K562 (cell line): ENCODE measurements at regions not wholly inside any gene's neighbourhood (a gene's known extent, or its start where the extent isn't known, plus 50 kb on each side); places are given as distances from the start of the nearest gene placed in this dataset.

Source experiments
- ATAC-seq: fragments of 200-7000 bp; cut with Tn5 transposase; 3 replicates; pipeline ENCODE4 v1.9.1; 2020; ENCODE audit warnings: moderate library complexity
- BruUV-seq: library from RNA; stranded (reverse); fragments of 400-500 nt; replicated peaks from 2 replicates; lab custom pipeline; 2021; lab: Mats Ljungman, UMichigan
- CTCF ChIA-PET: fragments of 300-600 bp; formaldehyde crosslinking; extraction: SDS; loops from one replicate; lab custom pipeline; 2021; ENCODE audit warnings: low intra/inter-chr PET ratio; lab: Yijun Ruan, JAX
- POLR2A ChIA-PET: fragments of 300-600, 350-650 bp; sonication (Branson Sonifier 250); formaldehyde crosslinking; extraction: SDS; loops from one replicate; lab custom pipeline; 2021; ENCODE audit warnings: antibody characterized with exemption, inconsistent platforms; lab: Yijun Ruan, JAX
- DNase-seq, 4 experiments: peaks; one replicate each; pipeline versions ENCODE4 v3.0.0 to v3.0.0-alpha.2; 2011 to 2018; ENCODE audit warnings: low spot score in 3 of 4, mixed read lengths in 3 of 4; ENCODE audit errors: extremely low read depth in 1 of 4
- FAIRE-seq: peaks from 2 replicates; lab custom pipeline; 2011; peaks lifted over from hg19 to GRCh38; lab: Jason Lieb, UNC
- H2AFZ ChIP-seq: 2 replicates; pipeline ENCODE4 v1.6.0; 2011; ENCODE audit warnings: low read depth, low read length, control low read depth, inconsistent platforms
- H3K27ac ChIP-seq: fragments of 200-600 bp; 3 replicates; pipeline ENCODE4 v1.8.0; 2011; ENCODE audit warnings: low read depth, mild to moderate bottlenecking, control low read depth, inconsistent platforms, low read length, moderate library complexity, mixed read lengths; ENCODE audit errors: extremely low read depth
- H3K27me3 ChIP-seq, 2 experiments: fragments of 300-600 bp in 1 of 2; 2 replicates in 1 of 2; 3 replicates in 1 of 2; pipeline versions ENCODE4 v1.6.0 to v1.8.0; 2011; ENCODE audit warnings: inconsistent platforms in 2 of 2, low read length in 2 of 2, mild to moderate bottlenecking in 1 of 2, mixed read lengths in 1 of 2, moderate library complexity in 1 of 2; ENCODE audit not compliant: control insufficient read depth in 2 of 2, insufficient read depth in 2 of 2
- H3K36me3 ChIP-seq: fragments of 300-600 bp; 3 replicates; pipeline ENCODE4 v1.8.0; 2011; ENCODE audit warnings: mild to moderate bottlenecking, low read length, inconsistent platforms; ENCODE audit not compliant: control insufficient read depth, insufficient read depth
- H3K4me1 ChIP-seq, 2 experiments: fragments of 200-600 bp in 1 of 2; replicated peaks in 1 of 2; 2 replicates in 1 of 2; 3 replicates in 1 of 2; pipeline versions ENCODE4 v1.5.1 to v1.8.0; 2011; ENCODE audit warnings: inconsistent platforms in 2 of 2, low read length in 2 of 2, mild to moderate bottlenecking in 1 of 2, mixed read lengths in 1 of 2, moderate library complexity in 1 of 2; ENCODE audit not compliant: control insufficient read depth in 2 of 2, insufficient read depth in 2 of 2
- H3K4me2 ChIP-seq: 2 replicates; pipeline ENCODE4 v1.6.1; 2011; ENCODE audit warnings: low read length, control low read depth, inconsistent platforms, mixed read lengths; ENCODE audit not compliant: insufficient read depth
- H3K4me3 ChIP-seq: fragments of 200-600 bp; sonication (generic), shearing (Covaris generic); 2 replicates; pipeline ENCODE4 v1.5.1; 2016; ENCODE audit warnings: control low read depth, inconsistent platforms
- H3K79me2 ChIP-seq: fragments of 200-600 bp; 3 replicates; pipeline ENCODE4 v1.8.0; 2011; ENCODE audit warnings: low read length, inconsistent platforms; ENCODE audit not compliant: control insufficient read depth, insufficient read depth
- H3K9ac ChIP-seq, 2 experiments: 2 replicates each; pipeline versions ENCODE4 v1.6.0 to v1.6.1; 2011; ENCODE audit warnings: low read depth in 2 of 2, low read length in 2 of 2, control low read depth in 1 of 2, inconsistent platforms in 1 of 2, mild to moderate bottlenecking in 1 of 2, mixed read lengths in 1 of 2; ENCODE audit not compliant: insufficient read depth in 1 of 2
- H3K9me1 ChIP-seq: one replicate; pipeline ENCODE4 v1.6.0; 2011; ENCODE audit warnings: inconsistent platforms, mild to moderate bottlenecking, low read length, moderate library complexity; ENCODE audit not compliant: control insufficient read depth, insufficient read depth
- H3K9me3 ChIP-seq: replicated peaks from 2 replicates; pipeline ENCODE4 v1.5.1; 2011; ENCODE audit warnings: low read depth, low read length, inconsistent platforms; ENCODE audit not compliant: control insufficient read depth, insufficient read depth
- H4K20me1 ChIP-seq: replicated peaks from 2 replicates; pipeline ENCODE4 v1.6.1; 2011; ENCODE audit warnings: low read length, inconsistent platforms, mixed read lengths; ENCODE audit not compliant: control insufficient read depth, insufficient read depth
- BHLHE40 ChIP-seq: IDR thresholded peaks from 2 replicates; pipeline ENCODE4 v1.6.1; 2011; ENCODE audit warnings: low read length, improper control_type of control experiment
- COPS2 ChIP-seq: fragments of 450-650 bp; conservative IDR thresholded peaks from 2 replicates; pipeline ENCODE4 v1.6.1; 2016; ENCODE audit warnings: mild to moderate bottlenecking, moderate library complexity
- CTBP1 ChIP-seq: fragments of 450-650 bp; IDR thresholded peaks from 2 replicates; pipeline ENCODE4 v1.6.1; 2016; ENCODE audit warnings: borderline replicate concordance
- HMGN3 ChIP-seq: IDR thresholded peaks from 2 replicates; pipeline ENCODE4 v1.6.1; 2011; ENCODE audit warnings: borderline replicate concordance, low read depth, mild to moderate bottlenecking, mixed read lengths, low read length; ENCODE audit not compliant: insufficient read length; ENCODE audit errors: extremely low read depth
- IRF1 ChIP-seq: sonication (generic); formaldehyde crosslinking; IDR thresholded peaks from 2 replicates; pipeline ENCODE4 v1.8.0; 2022; ENCODE audit warnings: missing genetic modification reagents, mild to moderate bottlenecking, borderline replicate concordance
- PATZ1 ChIP-seq: fragments of 250-450 bp; sonication (Bioruptor Pico); IDR thresholded peaks from 2 replicates; pipeline ENCODE4 v1.5.0; 2020; ENCODE audit warnings: mild to moderate bottlenecking, borderline replicate concordance
- RBM39 ChIP-seq: fragments of 200-400 bp; formaldehyde crosslinking; optimal IDR thresholded peaks from 2 replicates; pipeline ENCODE3; 2018; ENCODE audit warnings: low read depth, low read length
- SIRT6 ChIP-seq: IDR thresholded peaks from one replicate; pipeline ENCODE4 v1.6.1; 2012; ENCODE audit warnings: low read depth, mild to moderate bottlenecking, control low read depth, inconsistent platforms, low read length, moderate library complexity
- ZBTB1 ChIP-seq: sonication (generic); formaldehyde crosslinking; IDR thresholded peaks from 2 replicates; pipeline ENCODE4 v1.8.1; 2023; ENCODE audit warnings: missing genetic modification reagents, low read depth, mild to moderate bottlenecking, borderline replicate concordance
- ZKSCAN3 ChIP-seq: fragments of 250-450 bp; sonication (Bioruptor Pico); IDR thresholded peaks from 2 replicates; pipeline ENCODE4 v1.4.0; 2020
- WGBS: fragments of 100-300 bp; shearing (Covaris generic); methylation state at CpG from one replicate; pipeline ENCODE4 v1.1.6; 2016; ENCODE audit warnings: low coverage, mixed read lengths; ENCODE audit not compliant: insufficient coverage; ENCODE audit errors: missing lambda C conversion rate; 5-methylcytosine and 5-hydroxymethylcytosine counted together
- in situ Hi-C: fragments of 300-500 bp; cut with MboI; formaldehyde crosslinking; loops from 4 replicates; pipeline ENCODE4 v1.15.0; 2018; ENCODE audit warnings: inconsistent platforms, mixed read lengths
- intact Hi-C: fragments of 100-400 bp; cut with micrococcal nuclease; formaldehyde crosslinking; loops from 2 replicates; pipeline ENCODE4 v1.14.2; 2022

GRCh38 chr6:71066153-71066552, 109.3 kb upstream of the B3GAT2 start:
- no peaks in the 10 kb centered on the region for H4K20me1 ChIP-seq
- no TSS peak for BruUV-seq
- ChIA-PET CTCF (no interaction called here), POLR2A (no interaction called here)
- H3K27ac ChIP-seq, result no peak overlapping the region
- intact Hi-C loops (no loop called here), in situ Hi-C loops (no loop called here)
- 0% methylated on average over 1 of the region's 1 CpG for WGBS
- no peak overlapping the region for H3K9ac ChIP-seq
- no peak for FAIRE-seq
- H3K9me1 ChIP-seq, result no peaks in the 10 kb centered on the region
- H3K4me2 ChIP-seq, result no peak overlapping the region
- H3K4me3 ChIP-seq, result no peak overlapping the region
- H3K4me1 ChIP-seq, result no peaks in the 10 kb centered on the region
- no peak for ATAC-seq
- no peak overlapping the region for H2AFZ ChIP-seq
- no peaks in the 10 kb centered on the region for H3K27me3 ChIP-seq
- DNase-seq, result no peak
- H3K79me2 ChIP-seq, result no peaks in the 10 kb centered on the region
- no peaks in the 10 kb centered on the region for H3K9me3 ChIP-seq
- TF ChIP-seq SIRT6 (no peak), RBM39 (no peak), ZKSCAN3 (CRISPR knock-in tag) (no peak), ZBTB1 (CRISPR knock-in tag) (no peak), CTBP1 (no peak), BHLHE40 (no peak), COPS2 (no peak), IRF1 (CRISPR knock-in tag) (no peak), HMGN3 (no peak), PATZ1 (CRISPR knock-in tag) (no peak)
- no peaks in the 10 kb centered on the region for H3K36me3 ChIP-seq
